ENCODE measurements at regions not wholly inside any gene's neighbourhood (a gene's known extent, or its start where the extent isn't known, plus 50 kb on each side); places are given as distances from the start of the nearest gene placed in this dataset.
"Not testable (repeated sequence)": the region's sequence is repeated elsewhere in the genome, so short reads cannot be mapped to it uniquely, and the experiment has no call there.

GRCh38 chr10:36531621-36532020 is 593.8 kb upstream of the ANKRD30A start:
- FAIRE-seq (no peak), DNase-seq (ENCODE audit: insufficient read length) (no peak)
- TF ChIP-seq POLR2A (IDR thresholded peaks at IDR 0.05; ENCODE audit: low read depth, low read length): no peak

- DNase-seq (ENCODE audit: insufficient read length): no peak
- TF ChIP-seq POLR2A (IDR thresholded peaks at IDR 0.05; ENCODE audit: low read depth, low read length) (no peak), POLR2AphosphoS5 (IDR thresholded peaks at IDR 0.05; ENCODE audit: low read depth, low read length) (no peak), TAF1 (IDR thresholded peaks at IDR 0.05; ENCODE audit: borderline replicate concordance, low read depth, low read length) (no peak)
- no peak for FAIRE-seq
Observed at GRCh38 chr10:36526033-36526432, 599.4 kb upstream of the ANKRD30A start.

GRCh38 chr10:36524126-36524525 is 601.3 kb upstream of the ANKRD30A start:
- not testable (repeated sequence) for DNase-seq (ENCODE audit: insufficient read length); FAIRE-seq

- TF ChIP-seq POLR2AphosphoS5 (IDR thresholded peaks at IDR 0.05; ENCODE audit: low read depth, low read length): no peak
- no peak for TF ChIP-seq POLR2A (IDR thresholded peaks at IDR 0.05; ENCODE audit: low read depth, low read length)
- no peak for TF ChIP-seq TAF1 (IDR thresholded peaks at IDR 0.05; ENCODE audit: borderline replicate concordance, low read depth, low read length)
- FAIRE-seq: no peak
- DNase-seq (ENCODE audit: insufficient read length): no peak
Observed at GRCh38 chr10:36519909-36520308, 605.5 kb upstream of the ANKRD30A start.

GRCh38 chr10:36516281-36516680 is 609.1 kb upstream of the ANKRD30A start:
- no peak for FAIRE-seq
- TF ChIP-seq POLR2A (IDR thresholded peaks at IDR 0.05; ENCODE audit: low read depth, low read length) (no peak), POLR2AphosphoS5 (IDR thresholded peaks at IDR 0.05; ENCODE audit: low read depth, low read length) (no peak), TAF1 (IDR thresholded peaks at IDR 0.05; ENCODE audit: borderline replicate concordance, low read depth, low read length) (no peak)
- no peak for DNase-seq (ENCODE audit: insufficient read length)

- DNase-seq (ENCODE audit: insufficient read length) (no peak), FAIRE-seq (no peak)
- TF ChIP-seq POLR2A (IDR thresholded peaks at IDR 0.05; ENCODE audit: low read depth, low read length): no peak
- TF ChIP-seq TAF1 (IDR thresholded peaks at IDR 0.05; ENCODE audit: borderline replicate concordance, low read depth, low read length): no peak
- no peak for TF ChIP-seq POLR2AphosphoS5 (IDR thresholded peaks at IDR 0.05; ENCODE audit: low read depth, low read length)
Observed at GRCh38 chr10:36515319-36515718, 610.1 kb upstream of the ANKRD30A start.

GRCh38 chr10:36507715-36508114 is 617.7 kb upstream of the ANKRD30A start:
- no peak for FAIRE-seq
- no peak for DNase-seq (ENCODE audit: insufficient read length)
- no peak for TF ChIP-seq POLR2AphosphoS5 (IDR thresholded peaks at IDR 0.05; ENCODE audit: low read depth, low read length)
- TF ChIP-seq POLR2A (IDR thresholded peaks at IDR 0.05; ENCODE audit: low read depth, low read length): no peak
- no peak for TF ChIP-seq TAF1 (IDR thresholded peaks at IDR 0.05; ENCODE audit: borderline replicate concordance, low read depth, low read length)

GRCh38 chr10:36506697-36507496 is 618.5 kb upstream of the ANKRD30A start:
- no peak for DNase-seq (ENCODE audit: insufficient read length)
- TF ChIP-seq POLR2A (IDR thresholded peaks at IDR 0.05; ENCODE audit: low read depth, low read length) (no peak), TAF1 (IDR thresholded peaks at IDR 0.05; ENCODE audit: borderline replicate concordance, low read depth, low read length) (no peak), POLR2AphosphoS5 (IDR thresholded peaks at IDR 0.05; ENCODE audit: low read depth, low read length) (no peak)
- no peak for FAIRE-seq

GRCh38 chr10:36506261-36506660 is 619.1 kb upstream of the ANKRD30A start:
- TF ChIP-seq POLR2AphosphoS5 (IDR thresholded peaks at IDR 0.05; ENCODE audit: low read depth, low read length) (no peak), TAF1 (IDR thresholded peaks at IDR 0.05; ENCODE audit: borderline replicate concordance, low read depth, low read length) (no peak), POLR2A (IDR thresholded peaks at IDR 0.05; ENCODE audit: low read depth, low read length) (no peak)
- no peak for DNase-seq (ENCODE audit: insufficient read length)
- FAIRE-seq: no peak

- TF ChIP-seq POLR2A (IDR thresholded peaks at IDR 0.05; ENCODE audit: low read depth, low read length): no peak
- no peak for TF ChIP-seq POLR2AphosphoS5 (IDR thresholded peaks at IDR 0.05; ENCODE audit: low read depth, low read length)
- TF ChIP-seq TAF1 (IDR thresholded peaks at IDR 0.05; ENCODE audit: borderline replicate concordance, low read depth, low read length): no peak
- FAIRE-seq (no peak), DNase-seq (ENCODE audit: insufficient read length) (no peak)
Observed at GRCh38 chr10:36504758-36505157, 620.6 kb upstream of the ANKRD30A start.

GRCh38 chr10:36500266-36500665 is 625.1 kb upstream of the ANKRD30A start:
- no peak for DNase-seq (ENCODE audit: insufficient read length)
- no peak for FAIRE-seq
- no peak for TF ChIP-seq POLR2AphosphoS5 (IDR thresholded peaks at IDR 0.05; ENCODE audit: low read depth, low read length)
- no peak for TF ChIP-seq TAF1 (IDR thresholded peaks at IDR 0.05; ENCODE audit: borderline replicate concordance, low read depth, low read length)
- TF ChIP-seq POLR2A (IDR thresholded peaks at IDR 0.05; ENCODE audit: low read depth, low read length): no peak

GRCh38 chr10:36499693-36500092 is 625.7 kb upstream of the ANKRD30A start:
- DNase-seq (ENCODE audit: insufficient read length) (no peak), FAIRE-seq (no peak)
- TF ChIP-seq TAF1 (IDR thresholded peaks at IDR 0.05; ENCODE audit: borderline replicate concordance, low read depth, low read length) (no peak), POLR2AphosphoS5 (IDR thresholded peaks at IDR 0.05; ENCODE audit: low read depth, low read length) (no peak)

GRCh38 chr10:36496758-36497157 is 628.6 kb upstream of the ANKRD30A start:
- DNase-seq (ENCODE audit: insufficient read length) (no peak), FAIRE-seq (no peak)
- TF ChIP-seq POLR2A (IDR thresholded peaks at IDR 0.05; ENCODE audit: low read depth, low read length): no peak
- TF ChIP-seq POLR2AphosphoS5 (IDR thresholded peaks at IDR 0.05; ENCODE audit: low read depth, low read length): no peak
- no peak for TF ChIP-seq TAF1 (IDR thresholded peaks at IDR 0.05; ENCODE audit: borderline replicate concordance, low read depth, low read length)

Measured in GM12892 (cell line).